HG03558 (cell line): ENCODE measurements at regions not wholly inside any gene's neighbourhood (a gene's known extent, or its start where the extent isn't known, plus 50 kb on each side); places are given as distances from the start of the nearest gene placed in this dataset.
"Not testable (repeated sequence)": the region's sequence is repeated elsewhere in the genome, so short reads cannot be mapped to it uniquely, and the experiment has no call there.

ENCODE experiments used
- ATAC-seq: cut with Tn5 transposase; IDR thresholded peaks from one replicate; pipeline ENCODE4 v1.9.1; 2021; ENCODE audit warnings: moderate number of reproducible peaks; ENCODE audit not compliant: unreplicated experiment; ENCODE audit errors: extremely low read depth

- ATAC-seq, result no peak
These were observed 320.6 kb upstream of the PTGER4 start for GRCh38 chr5:40359093-40359492.

- ATAC-seq, result no peak
These were observed 323.5 kb upstream of the PTGER4 start for GRCh38 chr5:40356248-40356647.

- no peak for ATAC-seq
These were observed 323.9 kb upstream of the PTGER4 start for GRCh38 chr5:40355846-40356245.

- no peak for ATAC-seq
These were observed 324.5 kb upstream of the PTGER4 start for GRCh38 chr5:40355181-40355580.

GRCh38 chr5:40354171-40354570 lies 325.5 kb upstream of the PTGER4 start:
- ATAC-seq, result no peak

- no peak for ATAC-seq
These were observed 326.3 kb upstream of the PTGER4 start for GRCh38 chr5:40353442-40353841.

GRCh38 chr5:40347981-40348725 lies 331.6 kb upstream of the PTGER4 start:
- no peak for ATAC-seq

GRCh38 chr5:40346901-40347300 lies 332.8 kb upstream of the PTGER4 start:
- ATAC-seq, result no peak

- ATAC-seq, result not testable (repeated sequence)
These were observed 341.3 kb upstream of the PTGER4 start for GRCh38 chr5:40338434-40338833.

- ATAC-seq, result no peak
These were observed 345.5 kb upstream of the PTGER4 start for GRCh38 chr5:40334242-40334635.

- ATAC-seq, result peak; percentile 75
These were observed 346.1 kb upstream of the PTGER4 start for GRCh38 chr5:40333459-40334241.

- ATAC-seq, result no peak
These were observed 346.7 kb upstream of the PTGER4 start for GRCh38 chr5:40332970-40333369.

- no peak for ATAC-seq
These were observed 348.1 kb upstream of the PTGER4 start for GRCh38 chr5:40331616-40332015.

GRCh38 chr5:40321514-40321913 lies 358.2 kb upstream of the PTGER4 start:
- ATAC-seq, result no peak

GRCh38 chr5:40318395-40318794 lies 361.3 kb upstream of the PTGER4 start:
- no peak for ATAC-seq

- no peak for ATAC-seq
These were observed 362.7 kb upstream of the PTGER4 start for GRCh38 chr5:40317023-40317422.

- ATAC-seq, result no peak
These were observed 364.6 kb upstream of the PTGER4 start for GRCh38 chr5:40315126-40315525.

- ATAC-seq, result no peak
These were observed 365.4 kb upstream of the PTGER4 start for GRCh38 chr5:40314275-40314674.

GRCh38 chr5:40312205-40312604 lies 367.5 kb upstream of the PTGER4 start:
- no peak for ATAC-seq

- no peak for ATAC-seq
These were observed 369.9 kb upstream of the PTGER4 start for GRCh38 chr5:40309851-40310250.

- ATAC-seq, result no peak
These were observed 370.8 kb upstream of the PTGER4 start for GRCh38 chr5:40308867-40309266.

GRCh38 chr5:40307920-40308319 lies 371.8 kb upstream of the PTGER4 start:
- ATAC-seq, result no peak
